IMR-90 (cell line): ENCODE measurements at regions not wholly inside any gene's neighbourhood (a gene's known extent, or its start where the extent isn't known, plus 50 kb on each side); places are given as distances from the start of the nearest gene placed in this dataset.

ENCODE experiments used
- ATAC-seq: fragments of 200-7000 bp; cut with Tn5 transposase; 2 replicates; pipeline ENCODE4 v1.9.1; 2020; ENCODE audit warnings: low read depth, mild to moderate bottlenecking, moderate library complexity
- BruUV-seq: library from RNA; stranded (reverse); fragments of 400-500 nt; replicated peaks from 2 replicates; lab custom pipeline; 2021; lab: Mats Ljungman, UMichigan
- CTCF ChIA-PET: fragments of 300-600 bp; formaldehyde crosslinking; extraction: SDS; loops from one replicate; lab custom pipeline; 2021; ENCODE audit warnings: antibody characterized with exemption; lab: Yijun Ruan, JAX
- POLR2A ChIA-PET: fragments of 300-600 bp; sonication (Branson Sonifier 250); formaldehyde crosslinking; loops from one replicate; lab custom pipeline; 2022; ENCODE audit warnings: antibody characterized with exemption; ENCODE audit not compliant: unreplicated experiment; lab: Charles Lee
- DNase-seq: peaks from one replicate; pipeline ENCODE4 v3.0.0; 2013
- H2AFZ ChIP-seq: replicated peaks from 2 replicates; pipeline ENCODE3; 2013; ENCODE audit warnings: low read length, mild to moderate bottlenecking; ENCODE audit not compliant: poor library complexity
- H2AK5ac ChIP-seq: 2 replicates; pipeline ENCODE4 v1.6.1; 2013; ENCODE audit warnings: low read depth, low read length, inconsistent platforms
- H2AK9ac ChIP-seq: replicated peaks from 2 replicates; pipeline ENCODE3; 2013; ENCODE audit warnings: mild to moderate bottlenecking, low read depth, low read length, moderate library complexity; ENCODE audit not compliant: poor library complexity
- H2BK120ac ChIP-seq: 2 replicates; pipeline ENCODE4 v1.6.1; 2013; ENCODE audit warnings: low read depth, low read length, inconsistent platforms
- H2BK15ac ChIP-seq: 3 replicates; pipeline ENCODE4 v1.6.1; 2013; ENCODE audit warnings: low read depth, low read length, inconsistent platforms
- H2BK20ac ChIP-seq: 2 replicates; pipeline ENCODE4 v1.6.1; 2013; ENCODE audit warnings: low read depth, mild to moderate bottlenecking, inconsistent platforms, low read length, moderate library complexity
- H2BK5ac ChIP-seq: 2 replicates; pipeline ENCODE4 v1.6.1; 2013; ENCODE audit warnings: mild to moderate bottlenecking, low read depth, low read length, inconsistent platforms; ENCODE audit not compliant: poor library complexity, severe bottlenecking
- H3K14ac ChIP-seq: replicated peaks from 2 replicates; pipeline ENCODE4 v1.6.1; 2013; ENCODE audit warnings: low read depth, low read length, inconsistent platforms
- H3K18ac ChIP-seq: 2 replicates; pipeline ENCODE4 v1.6.1; 2013; ENCODE audit warnings: low read depth, low read length, control low read depth
- H3K23ac ChIP-seq: 2 replicates; pipeline ENCODE4 v1.6.1; 2013; ENCODE audit warnings: low read depth, low read length, inconsistent platforms
- H3K27ac ChIP-seq: 2 replicates; pipeline ENCODE4 v1.5.1; 2013; ENCODE audit warnings: mild to moderate bottlenecking, control low read depth, low read length; ENCODE audit not compliant: insufficient read depth
- H3K27me3 ChIP-seq: 2 replicates; pipeline ENCODE4 v1.6.1; 2013; ENCODE audit warnings: low read length; ENCODE audit not compliant: control insufficient read depth, insufficient read depth
- H3K36me3 ChIP-seq: 2 replicates; pipeline ENCODE4 v1.6.1; 2013; ENCODE audit warnings: low read length, mixed read lengths; ENCODE audit not compliant: control insufficient read depth, insufficient read depth
- H3K4ac ChIP-seq: 2 replicates; pipeline ENCODE4 v1.6.1; 2013; ENCODE audit warnings: low read depth, low read length, inconsistent platforms
- H3K4me1 ChIP-seq: 2 replicates; pipeline ENCODE4 v1.6.1; 2013; ENCODE audit warnings: low read length, mixed read lengths; ENCODE audit not compliant: control insufficient read depth, insufficient read depth
- H3K4me2 ChIP-seq: 2 replicates; pipeline ENCODE4 v1.6.1; 2013; ENCODE audit warnings: low read depth, mild to moderate bottlenecking, control low read depth, low read length, moderate library complexity
- H3K4me3 ChIP-seq: 2 replicates; pipeline ENCODE4 v1.5.1; 2013; ENCODE audit warnings: low read depth, mild to moderate bottlenecking, control low read depth, low read length, moderate library complexity; ENCODE audit not compliant: insufficient read depth
- H3K56ac ChIP-seq: 2 replicates; pipeline ENCODE4 v1.6.1; 2013; ENCODE audit warnings: low read length, inconsistent platforms; ENCODE audit not compliant: insufficient read depth; ENCODE audit errors: extremely low read depth
- H3K79me1 ChIP-seq, 2 experiments: 2 replicates each; pipeline ENCODE4 v1.6.1; 2013; ENCODE audit warnings: low read length in 2 of 2, inconsistent platforms in 1 of 2, low read depth in 1 of 2
- H3K9ac ChIP-seq: 2 replicates; pipeline ENCODE4 v1.6.1; 2013; ENCODE audit warnings: low read depth, low read length, control low read depth
- H3K9me1 ChIP-seq: 2 replicates; pipeline ENCODE4 v1.6.1; 2013; ENCODE audit warnings: low read length, inconsistent platforms; ENCODE audit not compliant: insufficient read depth
- H3K9me3 ChIP-seq: 2 replicates; pipeline ENCODE4 v1.6.1; 2013; ENCODE audit warnings: low read length; ENCODE audit not compliant: control insufficient read depth, insufficient read depth
- H4K20me1 ChIP-seq: 2 replicates; pipeline ENCODE4 v1.6.1; 2013; ENCODE audit warnings: low read length, inconsistent platforms; ENCODE audit not compliant: insufficient read depth
- H4K5ac ChIP-seq: 2 replicates; pipeline ENCODE4 v1.6.1; 2013; ENCODE audit warnings: mild to moderate bottlenecking, low read depth, low read length, control low read depth
- H4K8ac ChIP-seq, 2 experiments: 2 replicates each; pipeline ENCODE4 v1.6.1; 2013; ENCODE audit warnings: low read depth in 2 of 2, low read length in 2 of 2, control low read depth in 1 of 2, inconsistent platforms in 1 of 2
- H4K91ac ChIP-seq: 2 replicates; pipeline ENCODE4 v1.6.1; 2013; ENCODE audit warnings: low read depth, low read length, inconsistent platforms; ENCODE audit not compliant: insufficient read depth
- MAFK ChIP-seq: IDR thresholded peaks from 2 replicates; pipeline ENCODE4 v1.6.1; 2012; ENCODE audit warnings: low read depth, low read length, improper control_type of control experiment
- MAZ ChIP-seq: IDR thresholded peaks from 2 replicates; pipeline ENCODE4 v1.6.1; 2012; ENCODE audit warnings: low read depth, mild to moderate bottlenecking, low read length, improper control_type of control experiment, moderate library complexity, borderline replicate concordance
- MXI1 ChIP-seq: IDR thresholded peaks from 2 replicates; pipeline ENCODE4 v1.6.1; 2012; ENCODE audit warnings: low read depth, mild to moderate bottlenecking, low read length, moderate library complexity, borderline replicate concordance
- NFE2L2 ChIP-seq: fragments of 150-350 bp; IDR thresholded peaks from 2 replicates; pipeline ENCODE4 v1.6.1; 2016; ENCODE audit warnings: low read depth, mild to moderate bottlenecking, low read length
- RAD21 ChIP-seq: IDR thresholded peaks from 2 replicates; pipeline ENCODE4 v1.6.1; 2012; ENCODE audit warnings: low read length, improper control_type of control experiment
- RCOR1 ChIP-seq: IDR thresholded peaks from 2 replicates; pipeline ENCODE4 v1.6.1; 2012; ENCODE audit warnings: mild to moderate bottlenecking, low read length, improper control_type of control experiment; ENCODE audit not compliant: insufficient replicate concordance
- RFX5 ChIP-seq: IDR thresholded peaks from 2 replicates; pipeline ENCODE4 v1.8.0; 2012; ENCODE audit warnings: low read depth, mild to moderate bottlenecking, low read length, moderate library complexity
- SMC3 ChIP-seq: fragments of 150-350 bp; IDR thresholded peaks from 2 replicates; pipeline ENCODE4 v1.6.1; 2016; ENCODE audit warnings: low read depth, mild to moderate bottlenecking, antibody characterized with exemption, low read length, moderate library complexity
- WGBS, 2 experiments: methylation state at CpG; one replicate each; pipeline versions ENCODE4 v1.1.5 to v1.1.7; 2013; ENCODE audit warnings: missing lambda C conversion rate in 2 of 2; ENCODE audit not compliant: insufficient read length in 1 of 2; ENCODE audit errors: extremely low coverage in 2 of 2; 5-methylcytosine and 5-hydroxymethylcytosine counted together
- dilution Hi-C: fragments of 300-500 bp; cut with HindIII; formaldehyde crosslinking; loops from one replicate; pipeline ENCODE4 v1.14.3; 2018; ENCODE audit warnings: low sequenced_read_pairs; ENCODE audit not compliant: unreplicated experiment
- in situ Hi-C: fragments of 300-500 bp; cut with MboI; formaldehyde crosslinking; loops from 3 replicates; pipeline ENCODE4 v1.14.3; 2019; ENCODE audit warnings: low sequenced_read_pairs, inconsistent platforms, mixed read lengths
- intact Hi-C: fragments of 100-400 bp; cut with micrococcal nuclease; formaldehyde crosslinking; loops from 2 replicates; pipeline ENCODE4 v1.10.0; 2022
- TF ChIP-seq, protein P1 (sequence below): fragments of 150-350 bp; IDR thresholded peaks from 2 replicates; pipeline ENCODE4 v1.6.1; 2017; ENCODE audit warnings: mild to moderate bottlenecking, antibody characterized with exemption, low read length, low read depth

DNA sequence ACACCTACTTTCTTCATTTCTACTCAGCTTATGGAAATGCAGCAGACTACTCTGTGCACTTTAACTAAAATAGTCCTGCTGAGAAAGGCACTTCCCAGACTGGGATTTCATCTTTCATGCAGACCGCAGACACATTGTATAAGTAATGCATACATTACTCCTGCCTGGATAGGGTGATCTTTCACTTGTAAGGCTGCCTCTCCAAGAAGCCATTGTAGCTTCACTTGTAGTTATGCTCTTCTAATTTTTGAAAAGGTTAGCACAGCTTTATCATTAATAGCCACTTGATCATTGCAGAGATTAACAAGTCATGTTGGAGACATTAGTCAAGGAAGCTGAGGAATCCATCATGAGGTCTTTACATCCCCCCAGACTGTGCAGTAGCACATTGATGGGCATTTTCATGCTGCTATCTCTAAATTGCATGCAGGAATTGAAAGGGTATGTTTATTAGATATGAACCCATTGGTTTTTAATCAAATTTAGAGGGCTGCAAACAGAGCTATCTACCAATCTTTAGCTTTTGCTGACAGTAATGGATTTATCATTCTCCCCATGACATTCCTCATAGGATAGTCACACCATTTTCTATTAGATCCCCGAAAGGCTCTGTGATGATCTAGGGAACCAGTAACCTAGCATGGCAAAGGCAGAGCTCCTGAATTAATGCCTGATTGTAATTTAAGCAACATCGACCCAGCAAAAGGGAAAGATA is 1074.7 kb upstream of the NXPH2 start:
- CTCF ChIA-PET = no interaction called here
- BruUV-seq = no TSS peak

More for the DNA sequence above, 1074.7 kb upstream of the NXPH2 start:
- Histone ChIP-seq H3K4me2 (no peak overlapping the region), H2BK15ac (no peak overlapping the region), H3K23ac (no peak overlapping the region), H3K18ac (no peak overlapping the region), H3K14ac (no peak overlapping the region), H3K4ac (no peak overlapping the region), H3K9me3 (0 out of 2 replicates have a peak, but pooled peaks cover 4% of the 10 kb centered on the region), H3K27me3 (no peaks in the 10 kb centered on the region), H4K8ac (no peak overlapping the region), H3K9me1 (no peaks in the 10 kb centered on the region), H3K79me1 (no peaks in the 10 kb centered on the region), H4K20me1 (no peaks in the 10 kb centered on the region), H3K4me3 (no peak overlapping the region), H4K5ac (no peak overlapping the region), H4K91ac (no peak overlapping the region), H2BK120ac (no peak overlapping the region), H2AK9ac (no peak overlapping the region), H2AFZ (no peak overlapping the region), H3K4me1 (no peaks in the 10 kb centered on the region), H3K9ac (no peak overlapping the region), H2BK20ac (no peak overlapping the region), H3K36me3 (no peaks in the 10 kb centered on the region), H2AK5ac (no peak overlapping the region), H2BK5ac (no peak overlapping the region), H3K27ac (no peak overlapping the region), H3K56ac (no peak overlapping the region)
- no peak for TF ChIP-seq RCOR1
- TF ChIP-seq RAD21 = no peak
- no peak for TF ChIP-seq RFX5
- no peak for TF ChIP-seq NFE2L2
- TF ChIP-seq, protein P1, sequence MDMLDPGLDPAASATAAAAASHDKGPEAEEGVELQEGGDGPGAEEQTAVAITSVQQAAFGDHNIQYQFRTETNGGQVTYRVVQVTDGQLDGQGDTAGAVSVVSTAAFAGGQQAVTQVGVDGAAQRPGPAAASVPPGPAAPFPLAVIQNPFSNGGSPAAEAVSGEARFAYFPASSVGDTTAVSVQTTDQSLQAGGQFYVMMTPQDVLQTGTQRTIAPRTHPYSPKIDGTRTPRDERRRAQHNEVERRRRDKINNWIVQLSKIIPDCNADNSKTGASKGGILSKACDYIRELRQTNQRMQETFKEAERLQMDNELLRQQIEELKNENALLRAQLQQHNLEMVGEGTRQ = no peak
- TF ChIP-seq SMC3 = no peak
- TF ChIP-seq MAFK = no peak
- TF ChIP-seq MXI1 = no peak
- TF ChIP-seq MAZ = no peak
- no peak for ATAC-seq
- no peak for DNase-seq
- no CpG with 5 or more reads among the region's 3 CpGs for WGBS, 2 experiments
- POLR2A ChIA-PET = no interaction called here
- intact Hi-C loops = no loop called here
- in situ Hi-C loops = no loop called here
- dilution Hi-C loops = no loop called here
